ENCODE measurements at regions not wholly inside any gene's neighbourhood (a gene's known extent, or its start where the extent isn't known, plus 50 kb on each side); places are given as distances from the start of the nearest gene placed in this dataset.

DNA sequence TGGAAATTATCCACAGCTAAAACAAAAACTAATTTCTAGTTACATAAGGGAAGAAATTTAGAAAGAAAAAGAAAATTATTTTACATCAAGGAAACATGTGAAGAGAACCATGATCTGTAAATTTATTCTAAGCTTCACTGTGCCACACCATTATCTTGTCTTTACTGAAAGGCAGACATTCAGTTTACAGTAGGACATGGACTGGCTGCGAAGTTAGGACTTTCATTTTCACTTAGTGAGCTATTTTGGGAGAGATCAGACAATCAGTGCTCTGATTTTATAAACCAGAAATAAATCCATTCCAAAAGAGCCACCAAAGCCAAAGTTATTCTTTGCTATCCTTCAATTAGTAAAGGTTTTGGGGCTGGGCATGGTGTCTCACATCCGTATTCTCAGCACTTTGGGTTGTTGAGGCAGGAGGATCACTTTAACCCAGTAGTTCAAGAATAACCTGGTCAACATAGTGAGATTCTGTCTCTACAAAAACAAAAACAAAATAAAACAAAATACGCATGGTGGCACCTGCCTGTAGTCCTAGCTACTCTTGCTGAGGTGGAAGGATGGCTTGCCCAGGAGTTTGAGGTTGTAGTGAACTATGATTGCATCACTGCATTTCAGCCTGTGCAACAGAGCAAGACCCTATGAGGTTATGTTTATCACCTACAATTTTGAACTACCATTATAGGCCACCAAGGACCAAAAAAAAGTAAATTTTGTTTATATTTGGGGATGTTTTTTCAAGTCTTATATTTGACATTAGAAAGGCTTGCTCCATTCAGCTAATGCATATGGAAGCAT, 1084.8 kb upstream of the ATXN7L3B start:
- TF ChIP-seq, protein P1, sequence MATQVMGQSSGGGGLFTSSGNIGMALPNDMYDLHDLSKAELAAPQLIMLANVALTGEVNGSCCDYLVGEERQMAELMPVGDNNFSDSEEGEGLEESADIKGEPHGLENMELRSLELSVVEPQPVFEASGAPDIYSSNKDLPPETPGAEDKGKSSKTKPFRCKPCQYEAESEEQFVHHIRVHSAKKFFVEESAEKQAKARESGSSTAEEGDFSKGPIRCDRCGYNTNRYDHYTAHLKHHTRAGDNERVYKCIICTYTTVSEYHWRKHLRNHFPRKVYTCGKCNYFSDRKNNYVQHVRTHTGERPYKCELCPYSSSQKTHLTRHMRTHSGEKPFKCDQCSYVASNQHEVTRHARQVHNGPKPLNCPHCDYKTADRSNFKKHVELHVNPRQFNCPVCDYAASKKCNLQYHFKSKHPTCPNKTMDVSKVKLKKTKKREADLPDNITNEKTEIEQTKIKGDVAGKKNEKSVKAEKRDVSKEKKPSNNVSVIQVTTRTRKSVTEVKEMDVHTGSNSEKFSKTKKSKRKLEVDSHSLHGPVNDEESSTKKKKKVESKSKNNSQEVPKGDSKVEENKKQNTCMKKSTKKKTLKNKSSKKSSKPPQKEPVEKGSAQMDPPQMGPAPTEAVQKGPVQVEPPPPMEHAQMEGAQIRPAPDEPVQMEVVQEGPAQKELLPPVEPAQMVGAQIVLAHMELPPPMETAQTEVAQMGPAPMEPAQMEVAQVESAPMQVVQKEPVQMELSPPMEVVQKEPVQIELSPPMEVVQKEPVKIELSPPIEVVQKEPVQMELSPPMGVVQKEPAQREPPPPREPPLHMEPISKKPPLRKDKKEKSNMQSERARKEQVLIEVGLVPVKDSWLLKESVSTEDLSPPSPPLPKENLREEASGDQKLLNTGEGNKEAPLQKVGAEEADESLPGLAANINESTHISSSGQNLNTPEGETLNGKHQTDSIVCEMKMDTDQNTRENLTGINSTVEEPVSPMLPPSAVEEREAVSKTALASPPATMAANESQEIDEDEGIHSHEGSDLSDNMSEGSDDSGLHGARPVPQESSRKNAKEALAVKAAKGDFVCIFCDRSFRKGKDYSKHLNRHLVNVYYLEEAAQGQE (IDR thresholded peaks at IDR 0.05; ENCODE audit: insufficient read depth in 1 of 2, low read depth in 2 of 2, low read length in 1 of 2), result no peak
- TF ChIP-seq, protein P2, sequence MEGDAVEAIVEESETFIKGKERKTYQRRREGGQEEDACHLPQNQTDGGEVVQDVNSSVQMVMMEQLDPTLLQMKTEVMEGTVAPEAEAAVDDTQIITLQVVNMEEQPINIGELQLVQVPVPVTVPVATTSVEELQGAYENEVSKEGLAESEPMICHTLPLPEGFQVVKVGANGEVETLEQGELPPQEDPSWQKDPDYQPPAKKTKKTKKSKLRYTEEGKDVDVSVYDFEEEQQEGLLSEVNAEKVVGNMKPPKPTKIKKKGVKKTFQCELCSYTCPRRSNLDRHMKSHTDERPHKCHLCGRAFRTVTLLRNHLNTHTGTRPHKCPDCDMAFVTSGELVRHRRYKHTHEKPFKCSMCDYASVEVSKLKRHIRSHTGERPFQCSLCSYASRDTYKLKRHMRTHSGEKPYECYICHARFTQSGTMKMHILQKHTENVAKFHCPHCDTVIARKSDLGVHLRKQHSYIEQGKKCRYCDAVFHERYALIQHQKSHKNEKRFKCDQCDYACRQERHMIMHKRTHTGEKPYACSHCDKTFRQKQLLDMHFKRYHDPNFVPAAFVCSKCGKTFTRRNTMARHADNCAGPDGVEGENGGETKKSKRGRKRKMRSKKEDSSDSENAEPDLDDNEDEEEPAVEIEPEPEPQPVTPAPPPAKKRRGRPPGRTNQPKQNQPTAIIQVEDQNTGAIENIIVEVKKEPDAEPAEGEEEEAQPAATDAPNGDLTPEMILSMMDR (IDR thresholded peaks at IDR 0.05), result no peak
- TF ChIP-seq POLR2AphosphoS5 (IDR thresholded peaks at IDR 0.05; ENCODE audit: low read depth, low read length) (no peak), SIN3A (IDR thresholded peaks at IDR 0.05; ENCODE audit: borderline replicate concordance, insufficient read depth, low read depth, low read length) (no peak), TCF7L2 (IDR thresholded peaks at IDR 0.05; ENCODE audit: low read depth, low read length) (no peak)
- POLR2A ChIA-PET, result no interaction called here
- Histone ChIP-seq H3K4me3 (ENCODE audit: low read depth in 2 of 2, low read length in 2 of 2) (no peak overlapping the region), H3K9me3 (ENCODE audit: control insufficient read depth, insufficient read depth, low read depth, low read length) (no peaks in the 10 kb centered on the region), H3K27ac (ENCODE audit: low read length) (no peak overlapping the region), H3K4me1 (ENCODE audit: control insufficient read depth, insufficient read depth, low read length) (no peaks in the 10 kb centered on the region), H3K27me3 (ENCODE audit: control insufficient read depth, insufficient read depth, low read length) (no peaks in the 10 kb centered on the region), H3K36me3 (ENCODE audit: control insufficient read depth, insufficient read depth, low read length) (no peaks in the 10 kb centered on the region)
- intact Hi-C loops (cut with micrococcal nuclease; ENCODE audit: unreplicated experiment), result no loop called here
- DNase-seq (ENCODE audit: low read depth, low spot score) (no peak), ATAC-seq (no peak)
- CTCF ChIA-PET, result no interaction called here
- BruUV-seq (replicated peaks), result no TSS peak
- in situ Hi-C loops (cut with HindIII; ENCODE audit: low pct_unique_long_range_greater_than_20kb, low sequenced_read_pairs), result no loop called here

DNA sequence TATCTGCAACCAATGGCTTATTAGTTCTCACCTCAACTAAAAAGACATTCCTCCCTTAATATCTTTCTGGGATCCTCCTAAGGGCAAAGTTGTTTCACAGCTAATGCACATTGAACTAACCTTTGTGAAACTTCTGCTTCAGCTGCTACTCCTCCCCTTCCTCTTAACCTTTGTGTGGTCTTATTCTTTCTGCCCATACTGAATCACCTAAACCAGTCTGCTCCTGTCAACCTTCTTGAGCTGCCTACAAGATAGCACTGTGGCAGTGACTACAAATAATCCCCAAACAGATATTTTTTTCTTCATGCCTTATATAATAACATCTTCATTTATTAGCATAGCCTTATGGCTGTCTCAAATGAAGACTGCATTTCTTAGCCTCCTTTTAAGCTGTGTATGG, 1077.4 kb upstream of the ATXN7L3B start:
- H3K4me3 ChIP-seq (ENCODE audit: low read depth in 2 of 2, low read length in 2 of 2), result no peak overlapping the region
- H3K27ac ChIP-seq (ENCODE audit: low read length), result no peak overlapping the region
- POLR2A ChIA-PET, result no interaction called here
- H3K4me1 ChIP-seq (ENCODE audit: control insufficient read depth, insufficient read depth, low read length), result no peaks in the 10 kb centered on the region
- intact Hi-C loops (cut with micrococcal nuclease; ENCODE audit: unreplicated experiment) (no loop called here), in situ Hi-C loops (cut with HindIII; ENCODE audit: low pct_unique_long_range_greater_than_20kb, low sequenced_read_pairs) (no loop called here)
- H3K9me3 ChIP-seq (ENCODE audit: control insufficient read depth, insufficient read depth, low read depth, low read length), result no peaks in the 10 kb centered on the region
- H3K36me3 ChIP-seq (ENCODE audit: control insufficient read depth, insufficient read depth, low read length), result no peaks in the 10 kb centered on the region
- TF ChIP-seq TCF7L2 (IDR thresholded peaks at IDR 0.05; ENCODE audit: low read depth, low read length) (no peak), POLR2AphosphoS5 (IDR thresholded peaks at IDR 0.05; ENCODE audit: low read depth, low read length) (no peak), SIN3A (IDR thresholded peaks at IDR 0.05; ENCODE audit: borderline replicate concordance, insufficient read depth, low read depth, low read length) (no peak)
- TF ChIP-seq, protein P1 (IDR thresholded peaks at IDR 0.05; ENCODE audit: insufficient read depth in 1 of 2, low read depth in 2 of 2, low read length in 1 of 2), result no peak
- TF ChIP-seq, protein P2 (IDR thresholded peaks at IDR 0.05), result no peak
- no TSS peak for BruUV-seq (replicated peaks)
- ATAC-seq (no peak), DNase-seq (ENCODE audit: low read depth, low spot score) (no peak)
- CTCF ChIA-PET, result no interaction called here
- H3K27me3 ChIP-seq (ENCODE audit: control insufficient read depth, insufficient read depth, low read length), result no peaks in the 10 kb centered on the region

All from Panc1 (cell line).